Uterus (tissue), 2 donors: ENCODE measurements at regions not wholly inside any gene's neighbourhood (a gene's known extent, or its start where the extent isn't known, plus 50 kb on each side); places are given as distances from the start of the nearest gene placed in this dataset.

Experiments used
- CTCF ChIP-seq, 4 experiments: fragments of 200-600 bp in 2 of 4; fragments of 450-650 bp in 2 of 4; sonication (generic) in 2 of 4; IDR thresholded peaks; one replicate each; pipeline ENCODE4 v1.5.1; 2016 to 2019; ENCODE audit warnings: antibody characterized with exemption in 4 of 4, mild to moderate bottlenecking in 2 of 4, moderate library complexity in 1 of 4
- POLR2A ChIP-seq, 2 donors: fragments of 450-650 bp; IDR thresholded peaks; one replicate each; pipeline ENCODE4 v1.6.1; 2016; ENCODE audit warnings: antibody characterized with exemption in 2 of 2, mild to moderate bottlenecking in 1 of 2, moderate library complexity in 1 of 2

- TF ChIP-seq CTCF (IDR thresholded peaks at IDR 0.05): no peak
- TF ChIP-seq POLR2A (IDR thresholded peaks at IDR 0.05): no peak
Observed at GRCh38 chr4:31959972-31960371, 1239.8 kb downstream of the PCDH7 start.
